IPS-NIHi11 (cell line): ENCODE measurements at regions not wholly inside any gene's neighbourhood (a gene's known extent, or its start where the extent isn't known, plus 50 kb on each side); places are given as distances from the start of the nearest gene placed in this dataset.
"Not testable (repeated sequence)": the region's sequence is repeated elsewhere in the genome, so short reads cannot be mapped to it uniquely, and the experiment has no call there.

Experiments used
- DNase-seq: peaks from one replicate; pipeline ENCODE4 v3.0.0; 2012; ENCODE audit warnings: mixed read lengths, low spot score

DNA sequence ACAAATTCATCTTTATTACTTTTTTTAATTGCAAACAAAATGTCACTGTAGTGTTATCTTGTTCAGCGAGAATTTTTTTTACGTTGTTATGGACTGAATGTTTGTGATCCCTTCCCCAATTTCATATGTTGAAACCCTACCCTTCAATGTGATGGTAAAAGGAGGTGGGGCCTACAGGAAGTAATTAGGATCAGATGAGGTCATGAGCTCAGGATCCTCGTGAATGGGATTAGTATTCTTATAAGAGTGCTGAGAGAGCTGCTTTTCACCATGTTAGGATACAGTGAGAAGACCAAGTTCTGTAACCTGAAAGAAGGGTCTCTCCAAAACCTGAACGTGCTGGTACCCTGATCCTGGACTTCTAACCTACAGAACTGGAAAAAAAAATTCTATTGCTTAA is 646.0 kb upstream of the TMPRSS15 start:
- no peak for DNase-seq

GRCh38 chr21:19065164-19065563 is 661.6 kb upstream of the TMPRSS15 start:
- DNase-seq, result no peak

- peak; percentile 29 for DNase-seq
Observed at GRCh38 chr21:19076031-19076430, 672.4 kb upstream of the TMPRSS15 start.

- DNase-seq, result peak; percentile 21
Observed at GRCh38 chr21:19109694-19110093, 706.1 kb upstream of the TMPRSS15 start.

DNA sequence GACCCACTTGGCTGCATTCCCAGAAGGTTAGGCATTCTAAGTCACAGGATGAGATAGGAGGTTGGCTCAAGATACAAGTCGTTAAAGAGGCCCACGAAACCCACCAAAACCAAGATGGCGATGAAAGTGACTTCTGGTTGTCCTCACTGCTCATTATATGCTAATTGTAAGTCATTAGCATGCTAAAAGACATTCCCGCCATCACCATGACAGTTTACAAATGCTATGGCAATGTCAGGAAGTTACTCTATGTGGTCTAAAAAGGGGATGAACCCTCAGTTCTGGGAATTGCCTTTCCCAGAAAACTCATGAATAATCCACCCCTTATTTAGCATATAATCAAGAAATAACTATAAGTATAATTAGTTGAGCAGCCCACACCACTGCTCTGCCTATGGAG is 715.7 kb upstream of the TMPRSS15 start:
- not testable (repeated sequence) for DNase-seq

- peak; percentile 40 for DNase-seq
Observed at GRCh38 chr21:19120591-19120990, 717.0 kb upstream of the TMPRSS15 start.

- no peak for DNase-seq
Observed at GRCh38 chr21:19122356-19122755, 718.8 kb upstream of the TMPRSS15 start.

- DNase-seq, result no peak
Observed at GRCh38 chr21:19123053-19123452, 719.5 kb upstream of the TMPRSS15 start.

- no peak for DNase-seq
Observed at GRCh38 chr21:19123525-19123924, 719.9 kb upstream of the TMPRSS15 start.

DNA sequence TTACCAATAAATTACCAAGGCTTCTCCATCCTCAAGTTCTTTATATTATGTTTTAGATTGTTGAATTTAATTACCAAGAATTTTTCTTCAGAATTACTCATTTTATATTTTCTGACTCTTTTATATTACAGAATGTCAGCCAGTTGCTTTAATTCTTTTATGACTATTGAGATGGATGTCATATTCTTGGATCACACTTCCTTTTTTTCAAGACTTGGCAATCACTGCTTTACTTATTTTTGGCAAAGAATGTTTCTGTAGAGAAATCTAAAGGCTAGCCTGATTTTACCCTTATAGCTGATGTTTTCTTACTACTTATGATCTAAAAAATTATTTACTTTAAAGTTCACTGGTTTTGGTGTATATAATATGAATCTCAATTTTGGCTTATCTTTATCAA is 721.1 kb upstream of the TMPRSS15 start:
- DNase-seq, result no peak

GRCh38 chr21:19130379-19131028 is 726.9 kb upstream of the TMPRSS15 start:
- no peak for DNase-seq

GRCh38 chr21:19141511-19141910 is 737.9 kb upstream of the TMPRSS15 start:
- no peak for DNase-seq

DNA sequence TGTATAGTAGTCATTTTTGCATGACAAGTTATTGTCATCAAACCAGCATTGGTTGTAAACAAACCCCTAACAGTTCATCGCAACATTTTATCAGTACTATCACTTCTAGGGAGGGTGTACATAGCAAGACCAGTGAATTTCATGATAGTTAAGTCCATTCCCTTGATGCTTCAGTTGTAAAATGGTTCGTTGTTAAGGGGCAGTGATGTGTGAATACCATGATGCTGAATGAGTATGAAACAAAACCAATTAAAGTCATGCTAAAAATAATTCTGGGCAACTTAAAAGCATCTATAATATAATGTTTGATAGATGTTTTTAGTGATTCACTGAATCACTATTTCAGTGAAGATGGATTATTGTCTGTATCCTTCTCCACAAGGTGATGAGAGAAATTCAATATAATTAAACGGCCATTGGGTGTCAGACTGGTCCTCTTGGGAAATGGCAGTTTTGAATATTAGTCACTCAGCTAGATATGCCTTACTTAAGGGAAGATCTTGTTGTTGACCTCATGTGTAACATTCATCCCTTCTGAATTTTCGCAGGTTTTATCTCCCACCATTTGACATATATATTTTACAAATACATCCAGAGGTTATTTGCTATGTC is 742.2 kb upstream of the TMPRSS15 start:
- no peak for DNase-seq

DNA sequence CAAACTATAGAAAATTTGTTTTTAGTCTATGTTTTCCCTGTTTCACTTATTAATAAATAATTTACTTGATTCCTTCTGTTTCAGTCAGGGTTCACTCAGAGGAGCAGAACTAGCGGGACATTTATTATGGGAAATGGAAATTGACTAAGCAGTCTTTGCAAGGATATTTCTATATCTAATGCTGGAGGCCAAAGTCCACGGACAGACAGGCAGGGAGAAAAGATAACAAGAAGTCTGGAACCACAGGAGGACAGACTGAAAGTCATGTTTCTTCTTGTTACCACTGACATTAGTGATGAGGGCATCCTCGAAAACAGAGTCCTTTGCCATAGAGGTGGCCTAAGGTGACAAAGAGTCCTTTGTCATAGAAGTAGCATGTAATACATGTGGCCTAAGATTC is 744.5 kb upstream of the TMPRSS15 start:
- no peak for DNase-seq

DNA sequence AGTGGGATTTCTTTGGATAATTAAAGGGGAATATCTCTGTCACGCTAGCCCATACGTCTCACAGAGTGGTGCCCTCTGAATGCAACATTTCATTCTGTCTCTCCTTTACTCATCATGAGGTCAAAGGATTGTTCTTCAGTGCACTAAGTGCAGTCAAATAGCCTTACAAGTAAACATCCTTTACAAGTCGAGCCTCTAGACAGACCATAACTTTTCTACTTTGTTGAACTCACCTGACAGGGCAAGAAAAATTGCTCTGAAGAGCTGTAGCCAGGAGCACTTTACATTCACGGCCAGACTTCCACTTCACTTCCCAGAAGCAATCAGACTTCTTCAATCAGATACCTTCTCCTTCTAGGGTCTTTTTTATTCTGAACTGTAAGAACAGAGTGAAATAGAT is 768.0 kb upstream of the TMPRSS15 start:
- DNase-seq, result no peak

DNA sequence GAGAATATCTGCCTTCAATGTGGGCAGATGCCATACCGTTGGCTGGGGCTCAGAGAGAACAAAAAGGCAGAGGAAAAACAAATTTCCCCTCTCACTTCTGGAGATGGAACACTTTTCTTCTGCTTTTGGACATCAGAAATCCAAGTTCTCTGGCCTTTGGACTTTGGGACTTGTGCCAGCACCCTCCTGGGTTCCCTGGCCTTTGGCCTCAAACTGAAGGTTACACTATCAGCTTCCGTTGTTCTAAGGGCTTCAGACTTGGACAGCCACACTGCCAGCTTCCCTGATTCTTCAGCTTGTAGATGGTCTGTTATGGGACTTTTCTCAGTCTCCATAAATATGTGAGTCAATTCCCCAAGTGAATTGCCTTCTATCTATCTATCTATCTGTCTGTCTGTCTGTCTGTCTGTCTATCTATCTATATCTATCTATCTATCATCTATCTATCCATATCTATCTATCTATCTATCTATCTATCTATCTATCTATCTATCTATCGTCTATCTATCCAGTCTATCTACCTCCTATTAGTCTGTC is 778.1 kb upstream of the TMPRSS15 start:
- no peak for DNase-seq

DNA sequence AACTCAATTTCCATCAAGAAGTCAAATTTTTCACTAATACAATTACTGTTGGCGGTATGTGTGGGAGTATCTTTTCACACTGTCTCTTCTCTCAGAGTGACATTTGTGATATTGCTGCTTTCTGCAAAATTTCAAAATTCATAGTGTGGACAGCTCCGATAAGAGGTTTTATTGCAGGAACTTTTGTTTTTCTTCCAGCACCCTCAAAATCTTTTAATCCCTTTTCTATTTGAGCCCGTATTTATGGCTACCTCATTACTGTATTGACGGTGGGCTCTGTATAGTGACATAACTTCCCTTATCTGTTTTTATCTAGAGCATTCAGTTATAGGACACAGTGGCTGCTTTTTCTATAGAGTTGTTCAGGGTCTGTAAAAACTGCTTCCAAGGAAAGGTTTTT is 794.4 kb upstream of the TMPRSS15 start:
- no peak for DNase-seq

DNA sequence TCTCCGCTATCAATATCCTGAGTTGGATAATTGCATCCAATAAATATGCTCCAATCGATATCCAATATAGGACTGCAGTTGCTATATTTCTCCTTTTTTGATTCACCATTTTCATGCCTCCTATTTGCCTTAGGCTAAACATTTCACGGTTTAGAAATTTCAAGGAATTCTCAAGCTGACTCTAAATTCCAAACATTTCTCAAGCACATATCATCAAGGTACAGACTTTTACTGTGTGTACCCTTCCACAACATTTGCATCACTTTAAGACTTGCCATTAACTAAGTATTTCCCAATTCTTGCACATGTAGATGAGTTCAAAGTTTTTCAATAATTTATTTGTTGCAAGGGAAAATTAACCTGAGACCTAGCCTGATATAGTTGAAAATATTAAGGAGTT is 795.2 kb upstream of the TMPRSS15 start:
- no peak for DNase-seq

- DNase-seq, result no peak
Observed at GRCh38 chr21:19218163-19218562, 814.6 kb upstream of the TMPRSS15 start.

GRCh38 chr21:19224090-19224489 is 820.5 kb upstream of the TMPRSS15 start:
- DNase-seq, result no peak

GRCh38 chr21:19228226-19228625 is 824.6 kb upstream of the TMPRSS15 start:
- no peak for DNase-seq

- not testable (repeated sequence) for DNase-seq
Observed at GRCh38 chr21:19233841-19234240, 830.3 kb upstream of the TMPRSS15 start.

GRCh38 chr21:19236209-19236608 is 832.6 kb upstream of the TMPRSS15 start:
- DNase-seq, result no peak

GRCh38 chr21:19237608-19238007 is 834.0 kb upstream of the TMPRSS15 start:
- no peak for DNase-seq
